Stimulated activated CD4-positive, alpha-beta T cell treated with anti-CD3 and anti-CD28 coated beads, Interleukin-2, amount 100 ng/mL, for 48 hours (primary cell): ENCODE measurements at regions not wholly inside any gene's neighbourhood (a gene's known extent, or its start where the extent isn't known, plus 50 kb on each side); places are given as distances from the start of the nearest gene placed in this dataset.

ENCODE experiments used
- DNase-seq, 2 donors: peaks; one replicate each; pipeline ENCODE4 v3.0.0-alpha.2; 2020

GRCh38 chr9:109830545-109830944 is 50.5 kb downstream of the PALM2AKAP2 start:
- DNase-seq = no peak

DNA sequence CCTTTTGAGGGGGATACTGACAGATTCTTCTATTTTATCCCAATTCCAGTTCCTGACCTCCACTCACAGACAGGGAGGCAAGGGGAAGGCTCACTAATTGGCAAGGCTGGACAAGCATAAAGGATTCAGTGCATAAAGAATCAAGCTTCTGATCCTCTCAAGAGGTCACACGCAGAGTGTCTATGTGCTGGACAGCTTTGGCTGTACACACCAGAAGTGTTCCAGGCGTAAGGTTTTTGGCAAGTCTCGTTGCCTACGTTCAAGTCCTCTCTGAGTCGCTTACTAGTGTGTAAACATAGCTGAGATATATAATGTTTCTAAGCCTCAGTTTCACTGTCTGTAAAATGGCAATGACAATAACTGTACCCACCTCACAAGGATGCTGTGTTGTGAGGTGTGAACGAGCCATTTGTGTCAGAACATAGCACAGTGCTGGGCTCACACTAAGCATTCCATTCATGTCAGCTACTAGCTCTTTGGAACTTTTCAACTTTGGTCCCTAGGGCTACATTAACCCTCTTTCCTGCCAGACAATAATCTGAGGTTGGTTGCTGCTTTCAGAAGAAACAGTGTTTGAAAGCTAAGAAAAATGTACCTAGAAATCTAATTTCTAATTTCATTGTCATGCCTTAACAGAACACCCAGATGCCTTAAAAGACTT is 52.1 kb downstream of the PALM2AKAP2 start:
- DNase-seq = no peak

GRCh38 chr9:109834855-109835254 is 54.9 kb downstream of the PALM2AKAP2 start:
- DNase-seq = no peak

- DNase-seq = no peak
These were observed 63.6 kb downstream of the PALM2AKAP2 start for GRCh38 chr9:109843641-109844040.

DNA sequence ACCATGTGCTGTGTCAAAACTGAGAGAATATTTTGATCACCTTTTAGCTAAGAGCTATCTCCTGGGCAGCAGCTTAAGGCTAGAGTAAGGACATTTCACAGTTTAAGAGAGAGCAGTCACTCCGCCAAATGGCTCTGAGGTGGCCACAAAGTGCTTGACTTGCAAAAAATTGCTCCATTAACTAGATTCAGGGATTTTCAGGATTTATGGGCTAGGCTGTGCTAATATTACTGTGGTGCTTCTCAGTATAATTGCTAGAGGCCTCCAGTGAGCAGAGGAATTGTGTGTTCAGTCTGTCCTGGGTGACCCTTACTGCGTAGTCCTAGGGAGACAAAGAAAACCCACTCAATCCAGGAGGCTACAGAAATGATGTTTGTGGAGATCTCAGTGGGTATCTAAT is 65.2 kb downstream of the PALM2AKAP2 start:
- no peak for DNase-seq

- DNase-seq = no peak
These were observed 66.8 kb downstream of the PALM2AKAP2 start for GRCh38 chr9:109846776-109847175.

- no peak for DNase-seq
These were observed 72.6 kb downstream of the PALM2AKAP2 start for GRCh38 chr9:109852556-109852955.

- no peak for DNase-seq
These were observed 75.5 kb downstream of the PALM2AKAP2 start for GRCh38 chr9:109855540-109855939.

- DNase-seq = no peak
These were observed 76.8 kb downstream of the PALM2AKAP2 start for GRCh38 chr9:109856785-109857184.

GRCh38 chr9:109857336-109857735 is 77.3 kb downstream of the PALM2AKAP2 start:
- no peak for DNase-seq

GRCh38 chr9:109859447-109859846 is 79.4 kb downstream of the PALM2AKAP2 start:
- no peak for DNase-seq

DNA sequence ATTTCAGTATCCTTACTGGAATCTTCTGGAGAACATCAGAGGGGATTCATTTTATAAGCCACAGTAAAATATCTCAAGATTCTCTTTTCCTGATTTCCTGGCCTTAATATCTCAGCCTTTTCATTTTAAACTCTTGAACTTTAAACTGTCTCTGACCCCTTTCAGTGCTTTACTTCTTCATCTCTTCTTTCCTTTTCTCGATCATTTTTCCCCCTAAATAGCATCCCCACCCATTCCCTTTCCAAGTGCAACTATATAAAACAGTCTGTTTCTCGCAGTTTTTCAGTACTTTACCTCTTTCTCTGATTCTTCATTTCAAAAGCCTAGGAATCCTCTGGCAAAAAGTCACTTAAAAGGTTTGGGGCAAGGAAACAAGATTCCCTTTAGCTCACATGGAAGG is 80.5 kb downstream of the PALM2AKAP2 start:
- DNase-seq = no peak

GRCh38 chr9:109861499-109861898 is 81.5 kb downstream of the PALM2AKAP2 start:
- no peak for DNase-seq

DNA sequence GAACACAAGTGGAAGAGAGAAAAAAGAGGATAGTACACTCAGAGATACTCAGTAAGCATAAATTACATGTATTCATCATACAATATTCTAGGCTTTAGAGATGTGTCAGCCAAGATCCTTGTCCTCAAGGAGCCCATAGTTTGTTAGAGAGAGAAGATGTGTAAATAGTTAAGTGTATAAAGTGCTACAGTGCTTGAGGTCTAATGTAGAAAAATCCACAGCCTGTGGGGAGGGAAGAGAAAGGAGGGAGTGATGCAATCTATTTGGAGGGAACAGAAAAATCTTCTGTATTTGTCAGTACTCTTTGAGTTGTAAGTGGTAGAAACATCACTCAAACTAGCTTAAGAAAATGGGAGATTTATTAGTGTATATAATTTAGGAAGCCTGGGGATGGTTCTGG is 81.9 kb downstream of the PALM2AKAP2 start:
- DNase-seq = no peak

- DNase-seq = no peak
These were observed 82.5 kb downstream of the PALM2AKAP2 start for GRCh38 chr9:109862452-109862851.

DNA sequence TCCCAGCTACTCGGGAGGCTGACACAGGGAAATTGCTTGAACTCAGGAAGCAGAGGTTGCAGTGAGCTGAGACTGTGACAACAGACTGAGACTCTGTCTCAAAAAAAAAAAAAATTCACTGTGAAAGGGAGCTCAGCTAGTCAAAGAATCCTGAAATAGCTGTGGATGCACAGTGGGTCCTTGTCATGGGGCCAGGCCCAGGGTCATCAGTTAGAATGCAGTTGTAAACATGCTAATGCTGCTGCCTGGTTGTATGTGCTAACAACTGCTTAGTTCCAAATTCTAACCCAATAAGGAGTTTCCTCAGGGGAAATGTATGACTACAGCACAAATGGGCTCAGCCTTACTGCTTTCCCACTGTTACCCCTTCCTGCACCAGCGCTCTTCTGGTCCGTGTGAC is 84.0 kb downstream of the PALM2AKAP2 start:
- DNase-seq = no peak

GRCh38 chr9:109865521-109865920 is 85.5 kb downstream of the PALM2AKAP2 start:
- DNase-seq = no peak

GRCh38 chr9:109868207-109868606 is 88.2 kb downstream of the PALM2AKAP2 start:
- no peak for DNase-seq

DNA sequence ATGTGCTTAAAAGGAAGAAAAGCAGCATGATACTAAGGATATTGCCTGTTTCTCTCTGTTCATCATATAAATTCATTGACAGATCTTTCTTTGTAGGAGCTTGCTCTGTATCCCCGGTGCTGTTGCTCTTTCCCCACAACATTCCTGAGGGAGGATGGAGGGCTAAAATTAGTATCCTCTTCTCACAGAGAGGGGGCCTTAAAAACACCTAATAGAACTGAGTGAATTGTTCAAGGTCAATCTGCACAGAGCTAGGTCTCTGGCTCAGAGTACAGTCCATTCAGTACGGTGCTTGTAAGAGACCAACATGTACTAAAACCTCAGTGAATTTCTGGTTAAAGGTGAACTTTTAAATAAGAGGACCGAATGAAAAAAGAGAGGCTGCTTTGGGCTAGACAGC is 88.7 kb downstream of the PALM2AKAP2 start:
- DNase-seq = no peak

DNA sequence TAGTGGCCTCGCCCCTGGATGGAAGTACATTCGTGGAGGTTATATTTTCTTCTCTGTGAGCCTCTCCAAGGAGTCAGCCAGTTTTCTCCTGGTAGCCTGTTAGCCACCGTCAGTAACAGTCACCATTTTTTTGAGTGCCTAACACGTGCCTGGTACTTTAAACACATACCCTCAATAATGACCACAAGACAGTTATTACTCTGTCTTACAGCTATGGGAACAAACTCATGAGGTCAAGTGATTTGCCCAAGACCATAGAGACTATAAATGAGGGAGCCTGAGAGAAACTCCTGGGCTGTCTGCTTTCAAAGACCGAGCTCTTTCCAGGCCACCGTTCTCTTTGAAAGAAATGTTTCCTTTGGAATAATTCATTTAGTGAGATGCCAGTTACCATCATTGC is 90.4 kb downstream of the PALM2AKAP2 start:
- DNase-seq = no peak

GRCh38 chr9:109872901-109873300 is 92.9 kb downstream of the PALM2AKAP2 start:
- DNase-seq = no peak

GRCh38 chr9:109875495-109876129 is 95.6 kb downstream of the PALM2AKAP2 start:
- DNase-seq = no peak

DNA sequence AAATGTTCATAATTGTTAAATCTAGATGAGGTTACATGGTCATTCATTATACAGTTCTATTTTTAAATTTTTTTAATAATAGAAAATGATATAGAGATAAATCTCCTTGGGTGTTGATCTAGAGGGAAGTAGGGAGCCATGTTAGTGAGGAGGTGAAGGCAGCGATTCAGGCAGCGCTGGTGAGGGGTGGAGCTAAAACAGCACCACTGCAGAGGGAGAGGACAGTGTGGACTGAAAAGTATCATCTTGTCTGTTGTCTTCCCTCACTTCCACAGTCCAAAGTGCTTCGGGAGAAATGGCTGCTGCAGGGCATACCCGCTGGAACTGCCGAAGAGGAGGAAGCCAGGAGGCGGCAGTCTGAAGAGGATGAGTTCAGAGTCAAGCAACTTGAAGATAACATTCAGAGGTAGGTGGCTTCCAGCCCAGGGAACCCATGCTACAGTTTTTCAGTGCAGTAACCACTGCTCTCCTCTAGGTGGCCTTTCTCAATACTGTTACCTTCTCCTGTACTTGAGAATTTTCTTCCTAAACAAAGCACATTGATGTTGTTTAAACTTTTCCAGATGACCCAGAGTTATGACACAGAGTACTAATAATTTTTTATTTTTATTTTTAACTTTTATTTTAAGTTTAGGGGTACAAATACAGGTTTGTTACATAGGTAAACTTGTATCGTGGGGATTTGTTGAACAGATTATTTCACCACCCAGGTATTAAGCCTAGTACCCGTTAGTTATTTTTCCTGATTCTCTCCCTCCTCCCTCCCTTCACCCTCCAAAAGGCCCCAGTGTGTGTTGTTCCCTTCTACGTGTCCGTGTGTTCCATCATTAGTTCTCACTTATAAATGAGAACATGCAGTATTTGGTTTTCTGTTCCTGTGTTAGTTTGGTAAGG is 100.5 kb downstream of the PALM2AKAP2 start:
- DNase-seq = no peak

GRCh38 chr9:109883623-109884022 is 103.6 kb downstream of the PALM2AKAP2 start:
- no peak for DNase-seq
